GM10266 (cell line): ENCODE measurements at regions not wholly inside any gene's neighbourhood (a gene's known extent, or its start where the extent isn't known, plus 50 kb on each side); places are given as distances from the start of the nearest gene placed in this dataset.

Experiments used
- DNase-seq: peaks from one replicate; pipeline ENCODE4 v3.0.0; 2012; ENCODE audit errors: extremely low spot score
- CTCF ChIP-seq: IDR thresholded peaks from 2 replicates; pipeline ENCODE4 v1.5.1; 2012; ENCODE audit warnings: mild to moderate bottlenecking, low read depth; ENCODE audit not compliant: control insufficient read depth, insufficient read depth; ENCODE audit errors: missing control alignments

- peak; percentile 17 for DNase-seq
- TF ChIP-seq CTCF: peak; percentile 62
These were observed 529.5 kb downstream of the SOX6 start for GRCh38 chr11:15826826-15827225.

GRCh38 chr11:15828215-15828853 is 528.0 kb downstream of the SOX6 start:
- TF ChIP-seq CTCF: no peak
- DNase-seq: no peak

- DNase-seq: no peak
These were observed 527.0 kb downstream of the SOX6 start for GRCh38 chr11:15829312-15829711.

GRCh38 chr11:15830741-15831428 is 525.5 kb downstream of the SOX6 start:
- no peak for TF ChIP-seq CTCF
- no peak for DNase-seq

More at GRCh38 chr11:15829312-15829711, 527.0 kb downstream of the SOX6 start:
- no peak for TF ChIP-seq CTCF

- no peak for DNase-seq
- TF ChIP-seq CTCF: no peak
These were observed 520.4 kb downstream of the SOX6 start for GRCh38 chr11:15835788-15836411.

- no peak for DNase-seq
- TF ChIP-seq CTCF: no peak
These were observed 519.6 kb downstream of the SOX6 start for GRCh38 chr11:15836795-15837194.

GRCh38 chr11:15837901-15838489 is 518.4 kb downstream of the SOX6 start:
- no peak for TF ChIP-seq CTCF
- DNase-seq: no peak
